Nephron progenitor cell (in vitro differentiated cells): ENCODE measurements at regions not wholly inside any gene's neighbourhood (a gene's known extent, or its start where the extent isn't known, plus 50 kb on each side); places are given as distances from the start of the nearest gene placed in this dataset.

Experiments used
- DNase-seq: peaks from one replicate; pipeline ENCODE4 v3.0.0; 2021
- H3K27ac Mint-ChIP-seq: 2 replicates; pipeline ENCODE4 v1.8.0; 2021; ENCODE audit warnings: mild to moderate bottlenecking, moderate library complexity, mixed read lengths
- H3K27me3 Mint-ChIP-seq: 2 replicates; pipeline ENCODE4 v1.8.0; 2021; ENCODE audit warnings: mild to moderate bottlenecking, low read depth, mixed read lengths; ENCODE audit not compliant: poor library complexity
- H3K36me3 Mint-ChIP-seq: 2 replicates; pipeline ENCODE4 v1.8.0; 2021; ENCODE audit warnings: low read depth, mixed read lengths
- H3K4me1 Mint-ChIP-seq: 2 replicates; pipeline ENCODE4 v1.8.0; 2021; ENCODE audit warnings: mixed read lengths
- H3K4me3 Mint-ChIP-seq: 2 replicates; pipeline ENCODE4 v1.8.0; 2021; ENCODE audit warnings: mild to moderate bottlenecking, moderate library complexity, mixed read lengths
- H3K9me3 Mint-ChIP-seq: 2 replicates; pipeline ENCODE4 v1.8.0; 2021; ENCODE audit warnings: mild to moderate bottlenecking, moderate library complexity, mixed read lengths
- CTCF ChIP-seq: fragments of 200-600 bp; sonication (generic); IDR thresholded peaks from 2 replicates; pipeline ENCODE4 v1.5.0; 2021; ENCODE audit warnings: antibody characterized with exemption

GRCh38 chr7:123367484-123368122 lies 166.8 kb downstream of the IQUB start:
- H3K4me3 Mint-ChIP-seq, result no peak overlapping the region
- H3K36me3 Mint-ChIP-seq, result no peaks in the 10 kb centered on the region
- H3K27me3 Mint-ChIP-seq, result no peaks in the 10 kb centered on the region
- no peaks in the 10 kb centered on the region for H3K9me3 Mint-ChIP-seq
- no peak overlapping the region for H3K27ac Mint-ChIP-seq
- DNase-seq, result peak; percentile 37
- TF ChIP-seq CTCF, result peak; percentile 83
- no peaks in the 10 kb centered on the region for H3K4me1 Mint-ChIP-seq

GRCh38 chr7:123367031-123367430 lies 167.3 kb upstream of the SLC13A1 start:
- H3K4me1 Mint-ChIP-seq, result no peaks in the 10 kb centered on the region
- DNase-seq, result no peak
- no peak overlapping the region for H3K27ac Mint-ChIP-seq
- no peaks in the 10 kb centered on the region for H3K9me3 Mint-ChIP-seq
- no peaks in the 10 kb centered on the region for H3K27me3 Mint-ChIP-seq
- H3K4me3 Mint-ChIP-seq, result no peak overlapping the region
- H3K36me3 Mint-ChIP-seq, result no peaks in the 10 kb centered on the region
- TF ChIP-seq CTCF, result no peak

GRCh38 chr7:123366626-123367025 lies 166.9 kb upstream of the SLC13A1 start:
- Mint-ChIP-seq H3K36me3 (no peaks in the 10 kb centered on the region), H3K27me3 (no peaks in the 10 kb centered on the region), H3K9me3 (no peaks in the 10 kb centered on the region), H3K4me1 (no peaks in the 10 kb centered on the region), H3K4me3 (no peak overlapping the region), H3K27ac (no peak overlapping the region)
- no peak for TF ChIP-seq CTCF
- no peak for DNase-seq

- no peak for DNase-seq
- Mint-ChIP-seq H3K27ac (no peak overlapping the region), H3K9me3 (no peaks in the 10 kb centered on the region), H3K4me3 (no peak overlapping the region), H3K36me3 (no peaks in the 10 kb centered on the region), H3K27me3 (peaks cover 8% of the 10 kb centered on the region), H3K4me1 (no peaks in the 10 kb centered on the region)
- no peak for TF ChIP-seq CTCF
These were observed 160.9 kb upstream of the SLC13A1 start for GRCh38 chr7:123360631-123361030.

GRCh38 chr7:123355576-123356190 lies 155.9 kb upstream of the SLC13A1 start:
- H3K27ac Mint-ChIP-seq, result no peak overlapping the region
- H3K9me3 Mint-ChIP-seq, result no peaks in the 10 kb centered on the region

More at GRCh38 chr7:123355576-123356190, 155.9 kb upstream of the SLC13A1 start:
- H3K27me3 Mint-ChIP-seq, result peaks cover 8% of the 10 kb centered on the region
- H3K36me3 Mint-ChIP-seq, result no peaks in the 10 kb centered on the region
- DNase-seq, result no peak
- H3K4me1 Mint-ChIP-seq, result no peaks in the 10 kb centered on the region
- H3K4me3 Mint-ChIP-seq, result no peak overlapping the region
- no peak for TF ChIP-seq CTCF
